ENCODE measurements at regions not wholly inside any gene's neighbourhood (a gene's known extent, or its start where the extent isn't known, plus 50 kb on each side); places are given as distances from the start of the nearest gene placed in this dataset.

- CTCF ChIA-PET (ENCODE audit: partially characterized antibody), result no interaction called here
- Mint-ChIP-seq H3K9me3 (peaks cover 0 to 7% (median 3%) of the 10 kb centered on the region in 8 donors), H3K4me3 (no peak overlapping the region)
These were observed 167.7 kb upstream of the DIO2 start for GRCh38 chr14:80379035-80379434.

GRCh38 chr14:80378084-80378690 is 166.9 kb upstream of the DIO2 start:
- H3K9me3 Mint-ChIP-seq, result peaks cover 0 to 11% (median 4%) of the 10 kb centered on the region in 8 donors
- CTCF ChIA-PET (ENCODE audit: partially characterized antibody), result no interaction called here
- H3K4me3 ChIP-seq (ENCODE audit: low read length in 2 of 2), result no peak overlapping the region
- intact Hi-C loops (cut with micrococcal nuclease), result no loop called here
- H3K4me1 ChIP-seq (ENCODE audit: insufficient read depth, low read length), result no peaks in the 10 kb centered on the region
- no peak overlapping the region for H3K27ac ChIP-seq (ENCODE audit: low read depth, low read length)
- no peaks in the 10 kb centered on the region for H3K36me3 ChIP-seq (ENCODE audit: insufficient read depth, low read length)
- no peak overlapping the region for H3K27ac Mint-ChIP-seq
- no peaks in the 10 kb centered on the region for H3K4me1 Mint-ChIP-seq
- H3K4me3 Mint-ChIP-seq, result no peak overlapping the region
- POLR2A ChIA-PET (ENCODE audit: partially characterized antibody), result no interaction called here
- no peaks in the 10 kb centered on the region for H3K27me3 ChIP-seq (ENCODE audit: insufficient read depth, low read length)
- H3K36me3 Mint-ChIP-seq, result no peaks in the 10 kb centered on the region
- DNase-seq, result no peak
- no peaks in the 10 kb centered on the region for H3K9me3 ChIP-seq (ENCODE audit: control insufficient read depth in 1 of 2, low read length in 2 of 2)
- no peaks in the 10 kb centered on the region for H3K27me3 Mint-ChIP-seq

More at GRCh38 chr14:80379035-80379434, 167.7 kb upstream of the DIO2 start:
- Histone ChIP-seq H3K9me3 (ENCODE audit: control insufficient read depth in 1 of 2, low read length in 2 of 2) (no peaks in the 10 kb centered on the region), H3K27me3 (ENCODE audit: insufficient read depth, low read length) (no peaks in the 10 kb centered on the region), H3K27ac (ENCODE audit: low read depth, low read length) (no peak overlapping the region), H3K4me1 (ENCODE audit: insufficient read depth, low read length) (no peaks in the 10 kb centered on the region), H3K36me3 (ENCODE audit: insufficient read depth, low read length) (no peaks in the 10 kb centered on the region), H3K4me3 (ENCODE audit: low read length in 2 of 2) (no peak overlapping the region)
- no peak for DNase-seq
- Mint-ChIP-seq H3K27me3 (no peaks in the 10 kb centered on the region), H3K36me3 (no peaks in the 10 kb centered on the region), H3K4me1 (no peaks in the 10 kb centered on the region), H3K27ac (no peak overlapping the region)
- POLR2A ChIA-PET (ENCODE audit: partially characterized antibody), result no interaction called here
- intact Hi-C loops (cut with micrococcal nuclease), result no loop called here

GRCh38 chr14:80364816-80365215 is 153.5 kb upstream of the DIO2 start:
- no peak overlapping the region for H3K27ac Mint-ChIP-seq
- no peak for DNase-seq
- no peaks in the 10 kb centered on the region for H3K36me3 Mint-ChIP-seq
- no peaks in the 10 kb centered on the region for H3K9me3 ChIP-seq (ENCODE audit: control insufficient read depth in 1 of 2, low read length in 2 of 2)
- no peaks in the 10 kb centered on the region for H3K4me1 ChIP-seq (ENCODE audit: insufficient read depth, low read length)
- CTCF ChIA-PET (ENCODE audit: partially characterized antibody), result no interaction called here
- H3K36me3 ChIP-seq (ENCODE audit: insufficient read depth, low read length), result no peaks in the 10 kb centered on the region
- H3K4me3 Mint-ChIP-seq, result no peak overlapping the region
- no peaks in the 10 kb centered on the region for H3K27me3 ChIP-seq (ENCODE audit: insufficient read depth, low read length)
- H3K9me3 Mint-ChIP-seq, result peaks cover 0 to 8% (median 2%) of the 10 kb centered on the region in 8 donors
- H3K4me1 Mint-ChIP-seq, result no peaks in the 10 kb centered on the region
- POLR2A ChIA-PET (ENCODE audit: partially characterized antibody), result no interaction called here
- H3K4me3 ChIP-seq (ENCODE audit: low read length in 2 of 2), result no peak overlapping the region
- intact Hi-C loops (cut with micrococcal nuclease), result no loop called here
- no peak overlapping the region for H3K27ac ChIP-seq (ENCODE audit: low read depth, low read length)
- no peaks in the 10 kb centered on the region for H3K27me3 Mint-ChIP-seq

GRCh38 chr14:80364274-80364673 is 153.0 kb upstream of the DIO2 start:
- Mint-ChIP-seq H3K4me3 (no peak overlapping the region), H3K27me3 (no peaks in the 10 kb centered on the region), H3K36me3 (no peaks in the 10 kb centered on the region), H3K27ac (no peak overlapping the region), H3K4me1 (no peaks in the 10 kb centered on the region), H3K9me3 (peaks cover 0 to 8% (median 2%) of the 10 kb centered on the region in 8 donors)
- DNase-seq, result no peak
- no peaks in the 10 kb centered on the region for H3K27me3 ChIP-seq (ENCODE audit: insufficient read depth, low read length)
- no peaks in the 10 kb centered on the region for H3K36me3 ChIP-seq (ENCODE audit: insufficient read depth, low read length)
- H3K4me1 ChIP-seq (ENCODE audit: insufficient read depth, low read length), result no peaks in the 10 kb centered on the region
- intact Hi-C loops (cut with micrococcal nuclease), result no loop called here
- CTCF ChIA-PET (ENCODE audit: partially characterized antibody), result no interaction called here
- H3K27ac ChIP-seq (ENCODE audit: low read depth, low read length), result no peak overlapping the region
- H3K9me3 ChIP-seq (ENCODE audit: control insufficient read depth in 1 of 2, low read length in 2 of 2), result no peaks in the 10 kb centered on the region
- POLR2A ChIA-PET (ENCODE audit: partially characterized antibody), result no interaction called here
- no peak overlapping the region for H3K4me3 ChIP-seq (ENCODE audit: low read length in 2 of 2)

GRCh38 chr14:80358112-80358511 is 146.8 kb upstream of the DIO2 start:
- Mint-ChIP-seq H3K4me1 (no peaks in the 10 kb centered on the region), H3K4me3 (no peak overlapping the region), H3K9me3 (peaks cover 0 to 9% (median 4%) of the 10 kb centered on the region in 8 donors), H3K27ac (no peak overlapping the region), H3K27me3 (no peaks in the 10 kb centered on the region), H3K36me3 (no peaks in the 10 kb centered on the region)
- intact Hi-C loops (cut with micrococcal nuclease), result no loop called here
- CTCF ChIA-PET (ENCODE audit: partially characterized antibody), result no interaction called here
- no peak overlapping the region for H3K27ac ChIP-seq (ENCODE audit: low read depth, low read length)
- H3K36me3 ChIP-seq (ENCODE audit: insufficient read depth, low read length), result no peaks in the 10 kb centered on the region
- H3K4me1 ChIP-seq (ENCODE audit: insufficient read depth, low read length), result no peaks in the 10 kb centered on the region
- DNase-seq, result no peak
- H3K27me3 ChIP-seq (ENCODE audit: insufficient read depth, low read length), result no peaks in the 10 kb centered on the region
- POLR2A ChIA-PET (ENCODE audit: partially characterized antibody), result no interaction called here
- no peak overlapping the region for H3K4me3 ChIP-seq (ENCODE audit: low read length in 2 of 2)
- no peaks in the 10 kb centered on the region for H3K9me3 ChIP-seq (ENCODE audit: control insufficient read depth in 1 of 2, low read length in 2 of 2)

GRCh38 chr14:80356413-80356812 is 145.1 kb upstream of the DIO2 start:
- Mint-ChIP-seq H3K27me3 (no peaks in the 10 kb centered on the region), H3K9me3 (peaks cover 0 to 5% (median 3%) of the 10 kb centered on the region in 8 donors), H3K4me1 (no peaks in the 10 kb centered on the region), H3K36me3 (no peaks in the 10 kb centered on the region), H3K27ac (no peak overlapping the region), H3K4me3 (no peak overlapping the region)
- no peak overlapping the region for H3K27ac ChIP-seq (ENCODE audit: low read depth, low read length)
- H3K4me1 ChIP-seq (ENCODE audit: insufficient read depth, low read length), result no peaks in the 10 kb centered on the region
- CTCF ChIA-PET (ENCODE audit: partially characterized antibody), result no interaction called here
- POLR2A ChIA-PET (ENCODE audit: partially characterized antibody), result no interaction called here
- no peak for DNase-seq
- no peaks in the 10 kb centered on the region for H3K27me3 ChIP-seq (ENCODE audit: insufficient read depth, low read length)
- no peaks in the 10 kb centered on the region for H3K9me3 ChIP-seq (ENCODE audit: control insufficient read depth in 1 of 2, low read length in 2 of 2)
- H3K4me3 ChIP-seq (ENCODE audit: low read length in 2 of 2), result no peak overlapping the region
- no peaks in the 10 kb centered on the region for H3K36me3 ChIP-seq (ENCODE audit: insufficient read depth, low read length)
- intact Hi-C loops (cut with micrococcal nuclease), result no loop called here

GRCh38 chr14:80354860-80355581 is 143.7 kb upstream of the DIO2 start:
- CTCF ChIA-PET (ENCODE audit: partially characterized antibody), result no interaction called here
- Histone ChIP-seq H3K4me3 (ENCODE audit: low read length in 2 of 2) (no peak overlapping the region), H3K27me3 (ENCODE audit: insufficient read depth, low read length) (no peaks in the 10 kb centered on the region), H3K9me3 (ENCODE audit: control insufficient read depth in 1 of 2, low read length in 2 of 2) (no peaks in the 10 kb centered on the region), H3K36me3 (ENCODE audit: insufficient read depth, low read length) (no peaks in the 10 kb centered on the region), H3K4me1 (ENCODE audit: insufficient read depth, low read length) (no peaks in the 10 kb centered on the region), H3K27ac (ENCODE audit: low read depth, low read length) (no peak overlapping the region)
- intact Hi-C loops (cut with micrococcal nuclease), result no loop called here
- POLR2A ChIA-PET (ENCODE audit: partially characterized antibody), result no interaction called here
- Mint-ChIP-seq H3K4me1 (no peaks in the 10 kb centered on the region), H3K36me3 (no peaks in the 10 kb centered on the region), H3K27me3 (no peaks in the 10 kb centered on the region), H3K4me3 (no peak overlapping the region), H3K27ac (no peak overlapping the region), H3K9me3 (peaks cover 0 to 4% (median 3%) of the 10 kb centered on the region in 8 donors)
- DNase-seq, result no peak

All from CD4-positive, alpha-beta memory T cell (primary cell).